Right lobe of liver (tissue), 6 donors: ENCODE measurements at regions not wholly inside any gene's neighbourhood (a gene's known extent, or its start where the extent isn't known, plus 50 kb on each side); places are given as distances from the start of the nearest gene placed in this dataset.
A peak's percentile ranks its signal among the peaks of the same experiment; 100 is the strongest.

ENCODE experiments used
- ATAC-seq, 4 donors: fragments of 200-7000 bp; cut with Tn5 transposase; one replicate each; pipeline ENCODE4 v1.9.1; 2020; ENCODE audit warnings: mild to moderate bottlenecking in 4 of 4, moderate library complexity in 4 of 4
- DNase-seq, 3 donors: peaks; one replicate each; pipeline ENCODE4 v3.0.0-alpha.2; 2020
- H3K27ac ChIP-seq, 3 donors: fragments of 200-600 bp; one replicate each; pipeline ENCODE4 v1.8.0; 2022
- H3K27me3 ChIP-seq, 2 donors: fragments of 200-600 bp; one replicate each; pipeline ENCODE4 v1.8.0; 2022
- H3K36me3 ChIP-seq, 4 donors: fragments of 200-600 bp; sonication (generic) in 1 of 4; one replicate each; pipeline versions ENCODE4 v1.5.1 to v1.8.0; 2017 to 2022; ENCODE audit warnings: control low read depth in 1 of 4
- H3K4me1 ChIP-seq, 4 donors: fragments of 200-600 bp; sonication (generic) in 1 of 4; one replicate each; pipeline versions ENCODE4 v1.5.1 to v1.8.0; 2017 to 2022; ENCODE audit warnings: control low read depth in 1 of 4
- H3K4me3 ChIP-seq, 3 donors: fragments of 200-600 bp; one replicate each; pipeline ENCODE4 v1.8.0; 2022
- H3K9me3 ChIP-seq, 4 donors: fragments of 200-600 bp; sonication (generic) in 1 of 4; one replicate each; pipeline versions ENCODE4 v1.5.1 to v1.8.0; 2017 to 2022; ENCODE audit warnings: control low read depth in 1 of 4
- POLR2A ChIP-seq: fragments of 450-650 bp; IDR thresholded peaks from one replicate; pipeline ENCODE4 v1.6.1; 2017; ENCODE audit warnings: antibody characterized with exemption, mild to moderate bottlenecking
- WGBS: methylation state at CpG from one replicate; pipeline ENCODE4 v1.1.6; 2018; ENCODE audit warnings: low coverage, low lambda C conversion rate; ENCODE audit not compliant: insufficient coverage; ENCODE audit errors: missing lambda C conversion rate; 5-methylcytosine and 5-hydroxymethylcytosine counted together
- intact Hi-C, 2 donors: fragments of 100-400 bp; cut with DNase I; formaldehyde crosslinking; loops; one replicate each; pipeline versions ENCODE4 v1.11.2 to v1.14.1; 2022
- TF ChIP-seq, protein P1 (sequence below), 4 donors: fragments of 200-600 bp in 3 of 4; fragments of 450-650 bp in 1 of 4; IDR thresholded peaks; one replicate each; pipeline versions ENCODE4 v1.5.1 to v1.8.0; 2016 to 2022; ENCODE audit warnings: antibody characterized with exemption in 4 of 4, mild to moderate bottlenecking in 2 of 4
- donor health status: DM: no; HTN: yes; CAD: no.
- donor health status: DM: no; HTN: no; CAD: no.
- donor health status: DM: no; HTN: no; CAD: no.
- donor health status: DM: no; HTN: yes; CAD: no.
- donor health status: DM: no; HTN: yes; CAD: no.

DNA sequence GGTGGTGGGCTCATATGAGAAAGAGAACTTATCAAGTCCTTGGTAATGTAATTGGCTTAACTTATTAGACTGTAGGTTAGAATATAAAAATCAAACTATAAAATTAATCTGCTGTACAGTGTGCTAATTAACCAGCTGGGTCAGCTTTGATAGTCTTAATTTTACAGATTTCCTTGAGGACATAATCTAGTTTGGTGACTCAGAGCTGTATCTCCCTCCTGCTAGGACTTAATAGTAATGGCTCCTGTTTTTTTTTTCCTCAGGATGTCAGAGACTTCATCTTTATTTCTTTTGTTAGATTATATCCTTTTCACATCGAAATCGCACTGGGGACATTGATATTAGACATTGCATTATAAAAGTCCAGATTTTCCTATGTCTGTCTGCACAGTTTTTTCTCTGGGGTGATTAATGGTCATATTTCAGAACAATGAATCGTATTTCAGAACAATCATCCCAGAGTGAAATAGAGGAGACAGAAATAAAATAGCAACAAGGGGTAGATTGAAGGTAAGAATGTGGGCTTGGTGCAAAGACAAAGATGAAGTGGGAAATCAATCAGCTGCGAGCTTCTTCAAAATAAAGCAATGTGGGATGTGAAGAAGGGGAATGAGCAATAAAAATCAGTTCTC is 346.4 kb upstream of the RIOK2 start:
- Histone ChIP-seq H3K4me1 (no peaks in the 10 kb centered on the region), H3K36me3 (no peaks in the 10 kb centered on the region), H3K27ac (no peak overlapping the region), H3K9me3 (no peaks in the 10 kb centered on the region), H3K27me3 (no peaks in the 10 kb centered on the region), H3K4me3 (no peak overlapping the region)
- TF ChIP-seq, protein P1, sequence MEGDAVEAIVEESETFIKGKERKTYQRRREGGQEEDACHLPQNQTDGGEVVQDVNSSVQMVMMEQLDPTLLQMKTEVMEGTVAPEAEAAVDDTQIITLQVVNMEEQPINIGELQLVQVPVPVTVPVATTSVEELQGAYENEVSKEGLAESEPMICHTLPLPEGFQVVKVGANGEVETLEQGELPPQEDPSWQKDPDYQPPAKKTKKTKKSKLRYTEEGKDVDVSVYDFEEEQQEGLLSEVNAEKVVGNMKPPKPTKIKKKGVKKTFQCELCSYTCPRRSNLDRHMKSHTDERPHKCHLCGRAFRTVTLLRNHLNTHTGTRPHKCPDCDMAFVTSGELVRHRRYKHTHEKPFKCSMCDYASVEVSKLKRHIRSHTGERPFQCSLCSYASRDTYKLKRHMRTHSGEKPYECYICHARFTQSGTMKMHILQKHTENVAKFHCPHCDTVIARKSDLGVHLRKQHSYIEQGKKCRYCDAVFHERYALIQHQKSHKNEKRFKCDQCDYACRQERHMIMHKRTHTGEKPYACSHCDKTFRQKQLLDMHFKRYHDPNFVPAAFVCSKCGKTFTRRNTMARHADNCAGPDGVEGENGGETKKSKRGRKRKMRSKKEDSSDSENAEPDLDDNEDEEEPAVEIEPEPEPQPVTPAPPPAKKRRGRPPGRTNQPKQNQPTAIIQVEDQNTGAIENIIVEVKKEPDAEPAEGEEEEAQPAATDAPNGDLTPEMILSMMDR (IDR thresholded peaks at IDR 0.05): no peak
- no peak for TF ChIP-seq POLR2A
- intact Hi-C loops: no loop called here
- no peak for DNase-seq
- no peak for ATAC-seq
- WGBS: 51% methylated on average over 4 of the region's 4 CpGs

DNA sequence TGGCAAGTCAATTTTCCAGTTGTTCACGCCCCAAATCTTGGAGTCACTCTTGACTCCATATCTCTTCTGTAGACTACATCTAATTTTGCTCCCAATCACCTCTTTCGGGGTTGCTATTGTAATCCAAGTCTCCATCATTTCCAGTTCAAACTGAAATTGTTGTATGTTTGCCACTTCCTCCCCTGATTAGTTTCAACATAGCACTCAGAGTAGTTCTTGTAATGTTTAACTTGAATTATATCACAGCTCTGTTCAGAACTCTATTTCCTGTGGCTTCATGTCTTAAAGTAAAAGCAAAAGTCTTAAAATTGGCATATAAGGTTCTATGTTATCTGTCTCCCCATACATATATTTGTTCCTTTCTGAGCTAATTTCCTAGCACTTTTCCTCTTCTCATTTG is 348.5 kb upstream of the RIOK2 start:
- no peaks in the 10 kb centered on the region for H3K36me3 ChIP-seq
- TF ChIP-seq POLR2A: no peak
- TF ChIP-seq, protein P1 (IDR thresholded peaks at IDR 0.05): no peak
- no peaks in the 10 kb centered on the region for H3K27me3 ChIP-seq
- intact Hi-C loops: no loop called here
- H3K27ac ChIP-seq: no peak overlapping the region
- H3K4me1 ChIP-seq: no peaks in the 10 kb centered on the region
- ATAC-seq: no peak
- 78% methylated on average over 2 of the region's 2 CpGs for WGBS
- no peaks in the 10 kb centered on the region for H3K9me3 ChIP-seq
- H3K4me3 ChIP-seq: no peak overlapping the region
- DNase-seq: no peak

DNA sequence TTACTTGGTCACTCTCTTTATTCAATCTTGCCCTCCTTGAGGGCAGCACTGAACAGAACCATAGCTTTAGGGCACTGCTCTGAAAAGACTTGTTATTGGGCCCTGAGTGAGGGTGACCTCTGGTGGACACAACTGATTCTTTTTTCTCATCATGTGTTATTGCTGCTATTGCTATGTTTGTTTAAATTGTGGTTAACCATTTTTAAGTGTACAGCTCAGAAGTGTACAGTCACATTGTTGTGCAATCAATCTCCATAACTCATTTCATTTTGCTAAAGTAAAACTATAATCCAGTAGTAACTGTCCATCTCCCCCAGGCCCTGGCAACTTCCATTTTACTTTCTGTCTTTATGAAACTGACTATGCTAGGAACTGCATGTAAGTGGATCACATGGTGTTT is 351.1 kb upstream of the RIOK2 start:
- H3K4me3 ChIP-seq: no peak overlapping the region
- no peak overlapping the region for H3K27ac ChIP-seq
- H3K36me3 ChIP-seq: no peaks in the 10 kb centered on the region
- peak in 1 of 3 donors; percentile 47 for DNase-seq
- no peaks in the 10 kb centered on the region for H3K27me3 ChIP-seq
- TF ChIP-seq, protein P1 (IDR thresholded peaks at IDR 0.05): peak; percentile 63 to 74 (median 68)
- no peak for TF ChIP-seq POLR2A
- no peaks in the 10 kb centered on the region for H3K4me1 ChIP-seq
- intact Hi-C loops: no loop called here
- no peaks in the 10 kb centered on the region for H3K9me3 ChIP-seq
- peak; percentile 86 to 99 (median 92) for ATAC-seq

DNA sequence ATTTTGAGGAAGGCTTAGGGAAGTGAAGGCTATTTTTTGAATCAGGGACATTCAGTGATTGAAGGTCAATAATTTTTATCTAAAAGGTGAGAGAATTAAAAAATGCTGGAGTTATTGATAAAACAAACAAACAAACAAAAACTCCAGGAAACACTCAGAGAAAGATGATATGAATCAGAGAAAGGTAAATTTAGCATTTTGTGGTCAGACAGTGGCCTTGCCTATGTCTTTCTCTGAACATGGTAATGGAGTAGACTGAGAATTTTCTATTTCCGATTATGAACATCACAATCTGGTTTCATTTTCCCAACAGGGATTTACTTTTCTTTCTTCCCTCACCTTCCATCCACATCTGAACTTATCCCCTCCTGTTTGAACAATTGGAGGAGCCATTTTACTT is 353.6 kb upstream of the RIOK2 start:
- intact Hi-C loops: no loop called here
- Histone ChIP-seq H3K9me3 (no peaks in the 10 kb centered on the region), H3K27me3 (no peaks in the 10 kb centered on the region), H3K27ac (no peak overlapping the region), H3K4me1 (no peaks in the 10 kb centered on the region), H3K4me3 (no peak overlapping the region), H3K36me3 (no peaks in the 10 kb centered on the region)
- TF ChIP-seq, protein P1 (IDR thresholded peaks at IDR 0.05): no peak
- no peak for TF ChIP-seq POLR2A
- ATAC-seq (no peak), DNase-seq (no peak)
- 65% methylated on average over 1 of the region's 1 CpG for WGBS

DNA sequence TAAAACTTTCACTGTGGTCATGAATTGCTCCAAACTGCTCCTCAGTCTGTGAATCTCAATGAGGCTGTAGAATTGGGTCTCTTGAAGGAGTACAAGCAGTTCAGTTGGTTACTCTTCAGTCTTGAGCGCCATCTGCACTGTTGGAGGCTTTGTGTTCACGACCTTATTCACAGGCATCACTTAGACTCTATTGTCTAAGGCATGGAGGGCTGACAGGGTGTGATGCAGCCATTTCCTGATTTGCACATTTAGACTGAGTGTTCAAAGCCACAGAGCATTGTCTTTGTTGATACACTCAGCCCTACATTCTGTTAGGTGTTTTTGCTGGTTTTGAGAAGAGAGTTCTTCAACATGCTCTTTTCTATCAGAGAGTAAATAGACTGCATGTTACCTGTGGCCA is 355.9 kb upstream of the RIOK2 start:
- WGBS: 29% methylated on average over 1 of the region's 2 CpGs
- no peaks in the 10 kb centered on the region for H3K4me1 ChIP-seq
- intact Hi-C loops: no loop called here
- TF ChIP-seq, protein P1 (IDR thresholded peaks at IDR 0.05): no peak
- TF ChIP-seq POLR2A: no peak
- DNase-seq (no peak), ATAC-seq (no peak)
- no peak overlapping the region for H3K27ac ChIP-seq
- H3K9me3 ChIP-seq: no peaks in the 10 kb centered on the region
- H3K4me3 ChIP-seq: no peak overlapping the region
- H3K36me3 ChIP-seq: no peaks in the 10 kb centered on the region
- no peaks in the 10 kb centered on the region for H3K27me3 ChIP-seq
